HEK293 (cell line): ENCODE measurements at regions not wholly inside any gene's neighbourhood (a gene's known extent, or its start where the extent isn't known, plus 50 kb on each side); places are given as distances from the start of the nearest gene placed in this dataset.
"Not testable (repeated sequence)": the region's sequence is repeated elsewhere in the genome, so short reads cannot be mapped to it uniquely, and the experiment has no call there.

Experiments
- MYNN ChIP-seq: fragments of 450-650 bp; formaldehyde crosslinking; IDR thresholded peaks from 2 replicates; pipeline ENCODE4 v1.5.1; 2016; ENCODE audit warnings: missing biosample characterization, missing genetic modification characterization, borderline replicate concordance
- ZNF596 ChIP-seq: fragments of 450-650 bp; IDR thresholded peaks from 2 replicates; pipeline ENCODE4 v1.5.0; 2018; ENCODE audit warnings: missing biosample characterization, mild to moderate bottlenecking, missing genetic modification characterization, moderate library complexity
- ZNF621 ChIP-seq: fragments of 450-650 bp; formaldehyde crosslinking; IDR thresholded peaks from 2 replicates; pipeline ENCODE4 v1.5.1; 2017; ENCODE audit warnings: missing biosample characterization, missing genetic modification characterization
- ZNF658 ChIP-seq: fragments of 450-650 bp; formaldehyde crosslinking; IDR thresholded peaks from 2 replicates; pipeline ENCODE4; 2016; ENCODE audit warnings: missing biosample characterization, missing genetic modification characterization
- ZNF670 ChIP-seq: fragments of 450-650 bp; formaldehyde crosslinking; IDR thresholded peaks from 2 replicates; pipeline ENCODE4 v1.5.1; 2016; ENCODE audit warnings: missing biosample characterization, missing genetic modification characterization, low read depth
- TF ChIP-seq, protein P1 (sequence below): fragments of 450-650 bp; formaldehyde crosslinking; IDR thresholded peaks from 2 replicates; pipeline ENCODE4 v1.5.1; 2016; ENCODE audit warnings: missing biosample characterization, missing genetic modification characterization
- TF ChIP-seq, protein P2 (sequence below): fragments of 450-650 bp; formaldehyde crosslinking; IDR thresholded peaks from 2 replicates; pipeline ENCODE4 v1.5.1; 2016; ENCODE audit warnings: missing biosample characterization, missing genetic modification characterization

DNA sequence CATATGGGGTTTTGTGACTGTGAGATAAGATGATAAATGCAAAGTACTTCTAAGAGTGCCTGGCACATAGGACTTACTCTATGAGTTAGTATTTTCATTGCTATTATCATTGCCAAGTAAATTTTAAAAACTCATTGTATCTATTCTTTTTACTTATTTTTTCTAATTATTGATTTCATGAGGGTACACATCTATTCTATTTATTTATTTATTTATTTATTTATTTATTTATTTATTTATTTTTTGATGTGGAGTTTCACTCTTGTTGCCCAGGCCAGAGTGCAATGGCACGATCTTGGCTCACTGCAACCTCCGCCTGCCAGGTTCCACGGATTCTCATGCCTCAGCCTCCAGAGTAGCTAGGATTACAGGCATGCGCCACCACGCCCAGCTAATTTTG is 556.6 kb upstream of the DIAPH2 start:
- TF ChIP-seq, protein P1, sequence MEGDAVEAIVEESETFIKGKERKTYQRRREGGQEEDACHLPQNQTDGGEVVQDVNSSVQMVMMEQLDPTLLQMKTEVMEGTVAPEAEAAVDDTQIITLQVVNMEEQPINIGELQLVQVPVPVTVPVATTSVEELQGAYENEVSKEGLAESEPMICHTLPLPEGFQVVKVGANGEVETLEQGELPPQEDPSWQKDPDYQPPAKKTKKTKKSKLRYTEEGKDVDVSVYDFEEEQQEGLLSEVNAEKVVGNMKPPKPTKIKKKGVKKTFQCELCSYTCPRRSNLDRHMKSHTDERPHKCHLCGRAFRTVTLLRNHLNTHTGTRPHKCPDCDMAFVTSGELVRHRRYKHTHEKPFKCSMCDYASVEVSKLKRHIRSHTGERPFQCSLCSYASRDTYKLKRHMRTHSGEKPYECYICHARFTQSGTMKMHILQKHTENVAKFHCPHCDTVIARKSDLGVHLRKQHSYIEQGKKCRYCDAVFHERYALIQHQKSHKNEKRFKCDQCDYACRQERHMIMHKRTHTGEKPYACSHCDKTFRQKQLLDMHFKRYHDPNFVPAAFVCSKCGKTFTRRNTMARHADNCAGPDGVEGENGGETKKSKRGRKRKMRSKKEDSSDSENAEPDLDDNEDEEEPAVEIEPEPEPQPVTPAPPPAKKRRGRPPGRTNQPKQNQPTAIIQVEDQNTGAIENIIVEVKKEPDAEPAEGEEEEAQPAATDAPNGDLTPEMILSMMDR (tag by site-specific recombination): not testable (repeated sequence)
- TF ChIP-seq, protein P2, sequence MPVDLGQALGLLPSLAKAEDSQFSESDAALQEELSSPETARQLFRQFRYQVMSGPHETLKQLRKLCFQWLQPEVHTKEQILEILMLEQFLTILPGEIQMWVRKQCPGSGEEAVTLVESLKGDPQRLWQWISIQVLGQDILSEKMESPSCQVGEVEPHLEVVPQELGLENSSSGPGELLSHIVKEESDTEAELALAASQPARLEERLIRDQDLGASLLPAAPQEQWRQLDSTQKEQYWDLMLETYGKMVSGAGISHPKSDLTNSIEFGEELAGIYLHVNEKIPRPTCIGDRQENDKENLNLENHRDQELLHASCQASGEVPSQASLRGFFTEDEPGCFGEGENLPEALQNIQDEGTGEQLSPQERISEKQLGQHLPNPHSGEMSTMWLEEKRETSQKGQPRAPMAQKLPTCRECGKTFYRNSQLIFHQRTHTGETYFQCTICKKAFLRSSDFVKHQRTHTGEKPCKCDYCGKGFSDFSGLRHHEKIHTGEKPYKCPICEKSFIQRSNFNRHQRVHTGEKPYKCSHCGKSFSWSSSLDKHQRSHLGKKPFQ: not testable (repeated sequence)
- TF ChIP-seq ZNF596, MYNN, ZNF621, ZNF658, ZNF670 (tag by site-specific recombination): not testable (repeated sequence)
